Stomach (tissue), 8 donors: ENCODE measurements at regions not wholly inside any gene's neighbourhood (a gene's known extent, or its start where the extent isn't known, plus 50 kb on each side); places are given as distances from the start of the nearest gene placed in this dataset.

Source experiments
- DNase-seq, 2 donors: peaks; one replicate each; pipeline versions ENCODE4 v3.0.0 to v3.0.0-alpha.2; 2013 to 2019
- H3K27ac ChIP-seq, 5 donors: fragments of 200-600 bp in 4 of 5; sonication (generic) in 4 of 5; one replicate each; pipeline ENCODE4 v1.5.1; 2013 to 2019; ENCODE audit warnings: mild to moderate bottlenecking in 1 of 5, moderate library complexity in 1 of 5
- H3K27me3 ChIP-seq, 3 donors: fragments of 200-600 bp; sonication (generic); one replicate each; pipeline ENCODE4 v1.5.1; 2017 to 2019; ENCODE audit warnings: mixed run types in 1 of 3
- H3K36me3 ChIP-seq, 4 donors: fragments of 200-600 bp; sonication (generic); 1 replicate in 3 of 4; 2 replicates in 1 of 4; pipeline ENCODE4 v1.5.1; 2016 to 2019
- H3K4me1 ChIP-seq, 4 donors: fragments of 200-600 bp; sonication (generic); one replicate each; pipeline ENCODE4 v1.5.1; 2016 to 2019
- H3K4me3 ChIP-seq, 4 donors: fragments of 200-600 bp; sonication (generic) in 3 of 4; one replicate each; pipeline ENCODE4 v1.5.1; 2016 to 2019; ENCODE audit warnings: mild to moderate bottlenecking in 1 of 4
- H3K9me3 ChIP-seq, 4 donors: fragments of 200-600 bp; sonication (generic); one replicate each; pipeline ENCODE4 v1.5.1; 2016 to 2019
- CTCF ChIP-seq, 7 experiments: fragments of 450-650 bp in 4 of 7; fragments of 200-600 bp in 3 of 7; sonication (generic) in 3 of 7; IDR thresholded peaks; one replicate each; pipeline ENCODE4 v1.5.1; 2016 to 2019; ENCODE audit warnings: antibody characterized with exemption in 7 of 7, control low read depth in 2 of 7, mild to moderate bottlenecking in 1 of 7
- EP300 ChIP-seq: sonication (generic); formaldehyde crosslinking; IDR thresholded peaks from one replicate; pipeline ENCODE4 v1.6.1; 2017; ENCODE audit warnings: antibody characterized with exemption
- POLR2A ChIP-seq, 4 donors: fragments of 450-650 bp; IDR thresholded peaks; one replicate each; pipeline ENCODE4 v1.6.1; 2016; ENCODE audit warnings: antibody characterized with exemption in 4 of 4, control low read depth in 2 of 4, mild to moderate bottlenecking in 1 of 4, moderate library complexity in 1 of 4
- POLR2AphosphoS5 ChIP-seq, 3 donors: sonication (generic); formaldehyde crosslinking; IDR thresholded peaks; one replicate each; pipeline ENCODE4 v1.6.1; 2016; ENCODE audit warnings: antibody characterized with exemption in 3 of 3
- WGBS, 5 donors: extraction: QIAGEN DNeasy Blood & Tissue Kit in 3 of 5; methylation state at CpG; one replicate each; pipeline versions ENCODE4 v1.1.5 to v1.1.7; 2013 to 2018; 5-methylcytosine and 5-hydroxymethylcytosine counted together
- intact Hi-C: fragments of 100-400 bp; cut with DNase I; formaldehyde crosslinking; loops from one replicate; pipeline ENCODE4 v1.15.1; 2023; ENCODE audit warnings: low total_unique reads
- donor health status: healthy with polysubstance abuse.
- donor health status: Bipolar disorder and iron deficiency.
- donor health status: healthy.

- no peaks in the 10 kb centered on the region for H3K36me3 ChIP-seq
- no peaks in the 10 kb centered on the region for H3K9me3 ChIP-seq
- no peak overlapping the region for H3K4me3 ChIP-seq
- H3K4me1 ChIP-seq, result peaks cover 0 to 16% (median 5%) of the 10 kb centered on the region in 4 donors
- 90 to 96% (median 92%) methylated on average over 6 of the region's 6 CpGs for WGBS, 5 donors
- DNase-seq, result no peak
- intact Hi-C loops, result no loop called here
- H3K27ac ChIP-seq, result no peak overlapping the region
- H3K27me3 ChIP-seq, result no peaks in the 10 kb centered on the region
- TF ChIP-seq POLR2AphosphoS5 (IDR thresholded peaks at IDR 0.05) (no peak), POLR2A (IDR thresholded peaks at IDR 0.05) (no peak), EP300 (no peak), CTCF (IDR thresholded peaks at IDR 0.05) (no peak)
Observed at GRCh38 chr5:17019324-17019723, 83.2 kb upstream of the MYO10 start.

DNA sequence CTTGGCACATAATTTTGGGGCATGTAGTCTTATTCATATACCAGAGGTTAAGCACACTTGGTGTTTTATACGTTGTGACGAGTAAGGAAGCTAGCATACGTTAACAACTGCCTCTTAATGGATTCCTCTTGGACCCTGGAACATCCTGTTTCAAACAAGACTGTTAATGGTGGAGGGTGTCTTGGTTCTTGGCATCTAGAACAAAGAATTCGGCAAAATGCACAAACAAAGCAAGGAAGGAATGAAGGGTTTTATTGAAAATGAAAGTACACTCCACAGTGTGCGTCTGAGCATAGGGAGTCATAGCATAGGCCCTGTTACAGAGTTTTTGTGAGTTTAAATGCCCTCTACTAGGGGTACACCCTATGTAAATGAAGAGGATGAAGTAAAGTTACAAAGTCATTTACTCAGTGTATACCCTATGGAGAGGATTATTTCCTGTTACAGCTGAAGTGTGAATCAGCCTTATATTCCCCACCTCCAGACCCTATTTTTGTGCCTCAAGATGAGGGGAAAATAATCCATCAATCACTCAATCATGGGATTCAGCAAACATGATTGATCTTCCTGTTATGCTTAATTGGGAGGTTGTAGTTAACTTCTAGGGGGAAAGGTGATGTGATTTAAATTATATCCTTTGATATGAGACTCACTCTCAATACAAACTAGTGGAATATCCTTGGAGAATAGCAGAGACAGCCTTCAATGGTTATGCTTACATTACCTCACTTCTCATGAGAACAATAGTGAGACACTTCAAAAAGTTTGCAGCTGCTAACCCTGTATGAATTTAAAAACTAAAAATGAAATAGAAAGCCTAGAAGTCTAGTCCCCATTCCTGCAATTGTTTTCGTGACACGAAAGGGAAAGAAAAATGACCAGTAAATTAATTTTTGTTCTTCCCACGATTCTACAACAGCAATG is 84.9 kb upstream of the MYO10 start:
- H3K4me3 ChIP-seq, result peak overlapping the region in 1 of 4 donors; percentile 29

DNA sequence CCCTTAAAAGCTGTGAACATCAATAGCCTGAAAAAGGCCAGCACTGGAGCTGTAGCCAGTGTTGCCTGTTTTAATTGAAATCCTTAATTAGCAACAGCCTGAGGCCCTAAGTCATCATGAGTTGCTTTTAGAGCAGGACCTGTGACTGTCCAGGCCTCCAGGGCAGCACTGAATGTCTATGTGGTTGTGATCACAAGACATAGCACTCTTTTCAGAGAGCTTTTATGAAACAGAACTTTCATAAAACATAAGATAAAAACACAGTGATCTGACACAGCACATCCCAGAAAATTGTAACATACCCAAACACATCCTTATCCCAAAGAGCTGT is 85.5 kb upstream of the MYO10 start:
- no peak overlapping the region for H3K27ac ChIP-seq
- intact Hi-C loops, result no loop called here
- H3K36me3 ChIP-seq, result no peaks in the 10 kb centered on the region
- no peaks in the 10 kb centered on the region for H3K27me3 ChIP-seq
- peaks cover 0 to 22% (median 5%) of the 10 kb centered on the region in 4 donors for H3K4me1 ChIP-seq
- H3K9me3 ChIP-seq, result no peaks in the 10 kb centered on the region
- DNase-seq, result no peak
- H3K4me3 ChIP-seq, result no peak overlapping the region
- TF ChIP-seq EP300 (no peak), CTCF (IDR thresholded peaks at IDR 0.05) (no peak), POLR2A (IDR thresholded peaks at IDR 0.05) (no peak), POLR2AphosphoS5 (IDR thresholded peaks at IDR 0.05) (no peak)

More for the DNA sequence above, 84.9 kb upstream of the MYO10 start:
- H3K27me3 ChIP-seq, result no peaks in the 10 kb centered on the region
- no peaks in the 10 kb centered on the region for H3K9me3 ChIP-seq
- WGBS, 5 donors, result 67 to 75% (median 74%) methylated on average over 8 of the region's 8 CpGs
- H3K27ac ChIP-seq, result peak overlapping the region in 1 of 5 donors; percentile 25
- no peak for DNase-seq
- H3K4me1 ChIP-seq, result peaks cover 0 to 22% (median 5%) of the 10 kb centered on the region in 4 donors
- TF ChIP-seq CTCF (IDR thresholded peaks at IDR 0.05), result no peak
- no peak for TF ChIP-seq POLR2AphosphoS5 (IDR thresholded peaks at IDR 0.05)
- no peak for TF ChIP-seq POLR2A (IDR thresholded peaks at IDR 0.05)
- TF ChIP-seq EP300, result no peak
- no peaks in the 10 kb centered on the region for H3K36me3 ChIP-seq
- intact Hi-C loops, result no loop called here

GRCh38 chr5:17022296-17022695 is 86.2 kb upstream of the MYO10 start:
- intact Hi-C loops, result no loop called here
- peaks cover 0 to 22% (median 5%) of the 10 kb centered on the region in 4 donors for H3K4me1 ChIP-seq
- no peaks in the 10 kb centered on the region for H3K27me3 ChIP-seq
- TF ChIP-seq EP300, result no peak
- TF ChIP-seq POLR2A (IDR thresholded peaks at IDR 0.05), result no peak
- TF ChIP-seq POLR2AphosphoS5 (IDR thresholded peaks at IDR 0.05), result no peak
- no peak for TF ChIP-seq CTCF (IDR thresholded peaks at IDR 0.05)
- no peaks in the 10 kb centered on the region for H3K9me3 ChIP-seq
- DNase-seq, result no peak
- WGBS, 5 donors, result 94 to 98% (median 97%) methylated on average over 2 of the region's 2 CpGs
- H3K36me3 ChIP-seq, result no peaks in the 10 kb centered on the region
- no peak overlapping the region for H3K4me3 ChIP-seq
- no peak overlapping the region for H3K27ac ChIP-seq
